ENCODE measurements at regions not wholly inside any gene's neighbourhood (a gene's known extent, or its start where the extent isn't known, plus 50 kb on each side); places are given as distances from the start of the nearest gene placed in this dataset.

DNA sequence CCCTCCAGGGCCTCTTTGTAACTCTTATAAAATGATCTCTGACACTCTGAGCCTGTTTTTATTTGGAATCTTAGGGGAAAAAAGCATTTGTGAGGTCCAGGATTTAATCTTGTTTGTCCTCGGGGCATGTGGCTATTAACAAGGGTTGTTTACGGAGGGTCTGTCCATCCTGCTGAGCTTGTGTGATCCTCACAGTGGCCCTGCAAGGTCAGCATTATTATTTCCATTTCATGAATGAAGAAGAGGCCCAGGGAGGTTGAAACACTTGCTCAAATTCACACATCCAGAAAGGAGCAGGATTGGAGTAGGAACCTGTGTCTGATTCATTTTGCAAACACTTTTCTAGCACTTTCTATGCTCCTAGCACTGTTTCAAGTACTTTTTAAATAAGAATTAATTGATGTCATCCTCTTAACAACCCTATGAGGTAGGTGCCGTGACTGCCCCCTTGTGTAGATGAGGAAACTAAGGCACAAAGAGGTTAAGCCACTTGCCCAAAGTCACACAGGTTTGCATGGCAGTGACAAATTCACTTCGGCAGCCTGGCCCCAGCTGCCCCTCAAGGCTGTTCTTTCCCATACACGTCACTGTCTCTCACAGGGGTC lies 178.9 kb downstream of the MIS18A start (continued):
- TF ChIP-seq, protein P1, sequence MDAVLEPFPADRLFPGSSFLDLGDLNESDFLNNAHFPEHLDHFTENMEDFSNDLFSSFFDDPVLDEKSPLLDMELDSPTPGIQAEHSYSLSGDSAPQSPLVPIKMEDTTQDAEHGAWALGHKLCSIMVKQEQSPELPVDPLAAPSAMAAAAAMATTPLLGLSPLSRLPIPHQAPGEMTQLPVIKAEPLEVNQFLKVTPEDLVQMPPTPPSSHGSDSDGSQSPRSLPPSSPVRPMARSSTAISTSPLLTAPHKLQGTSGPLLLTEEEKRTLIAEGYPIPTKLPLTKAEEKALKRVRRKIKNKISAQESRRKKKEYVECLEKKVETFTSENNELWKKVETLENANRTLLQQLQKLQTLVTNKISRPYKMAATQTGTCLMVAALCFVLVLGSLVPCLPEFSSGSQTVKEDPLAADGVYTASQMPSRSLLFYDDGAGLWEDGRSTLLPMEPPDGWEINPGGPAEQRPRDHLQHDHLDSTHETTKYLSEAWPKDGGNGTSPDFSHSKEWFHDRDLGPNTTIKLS (IDR thresholded peaks at IDR 0.05; ENCODE audit: borderline replicate concordance, low read depth), result no peak
- TF ChIP-seq POLR2B (IDR thresholded peaks at IDR 0.05; ENCODE audit: low read depth, partially characterized antibody), result no peak
- no peak for TF ChIP-seq ZNF586 (CRISPR knock-in tag; conservative IDR thresholded peaks at IDR 0.05)
- TF ChIP-seq, protein P2, sequence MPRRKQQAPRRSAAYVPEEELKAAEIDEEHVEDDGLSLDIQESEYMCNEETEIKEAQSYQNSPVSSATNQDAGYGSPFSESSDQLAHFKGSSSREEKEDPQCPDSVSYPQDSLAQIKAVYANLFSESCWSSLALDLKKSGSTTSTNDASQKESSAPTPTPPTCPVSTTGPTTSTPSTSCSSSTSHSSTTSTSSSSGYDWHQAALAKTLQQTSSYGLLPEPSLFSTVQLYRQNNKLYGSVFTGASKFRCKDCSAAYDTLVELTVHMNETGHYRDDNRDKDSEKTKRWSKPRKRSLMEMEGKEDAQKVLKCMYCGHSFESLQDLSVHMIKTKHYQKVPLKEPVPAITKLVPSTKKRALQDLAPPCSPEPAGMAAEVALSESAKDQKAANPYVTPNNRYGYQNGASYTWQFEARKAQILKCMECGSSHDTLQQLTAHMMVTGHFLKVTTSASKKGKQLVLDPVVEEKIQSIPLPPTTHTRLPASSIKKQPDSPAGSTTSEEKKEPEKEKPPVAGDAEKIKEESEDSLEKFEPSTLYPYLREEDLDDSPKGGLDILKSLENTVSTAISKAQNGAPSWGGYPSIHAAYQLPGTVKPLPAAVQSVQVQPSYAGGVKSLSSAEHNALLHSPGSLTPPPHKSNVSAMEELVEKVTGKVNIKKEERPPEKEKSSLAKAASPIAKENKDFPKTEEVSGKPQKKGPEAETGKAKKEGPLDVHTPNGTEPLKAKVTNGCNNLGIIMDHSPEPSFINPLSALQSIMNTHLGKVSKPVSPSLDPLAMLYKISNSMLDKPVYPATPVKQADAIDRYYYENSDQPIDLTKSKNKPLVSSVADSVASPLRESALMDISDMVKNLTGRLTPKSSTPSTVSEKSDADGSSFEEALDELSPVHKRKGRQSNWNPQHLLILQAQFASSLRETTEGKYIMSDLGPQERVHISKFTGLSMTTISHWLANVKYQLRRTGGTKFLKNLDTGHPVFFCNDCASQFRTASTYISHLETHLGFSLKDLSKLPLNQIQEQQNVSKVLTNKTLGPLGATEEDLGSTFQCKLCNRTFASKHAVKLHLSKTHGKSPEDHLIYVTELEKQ (CRISPR knock-in tag; IDR thresholded peaks at IDR 0.05), result no peak
- peak in 1 of 2 experiments; percentile 14; a peak in 1 of 4 replicates for TF ChIP-seq RAD21 (CRISPR knock-in tag; conservative IDR thresholded peaks at IDR 0.05 in 1 of 2, IDR thresholded peaks at IDR 0.05 in 1 of 2)
- TF ChIP-seq GTF2A2 (tag; IDR thresholded peaks at IDR 0.05), result no peak
- no peak for TF ChIP-seq CCNT2 (IDR thresholded peaks at IDR 0.05; ENCODE audit: borderline replicate concordance, extremely low read depth, insufficient read length, low read depth, low read length)
- 0 out of 2 replicates have a peak, but pooled peaks have one; percentile 17 for TF ChIP-seq MAFF (IDR thresholded peaks at IDR 0.05; ENCODE audit: low read length)
- no peak for TF ChIP-seq NCOA2 (IDR thresholded peaks at IDR 0.05; ENCODE audit: partially characterized antibody in 2 of 2)
- TF ChIP-seq, protein P3, sequence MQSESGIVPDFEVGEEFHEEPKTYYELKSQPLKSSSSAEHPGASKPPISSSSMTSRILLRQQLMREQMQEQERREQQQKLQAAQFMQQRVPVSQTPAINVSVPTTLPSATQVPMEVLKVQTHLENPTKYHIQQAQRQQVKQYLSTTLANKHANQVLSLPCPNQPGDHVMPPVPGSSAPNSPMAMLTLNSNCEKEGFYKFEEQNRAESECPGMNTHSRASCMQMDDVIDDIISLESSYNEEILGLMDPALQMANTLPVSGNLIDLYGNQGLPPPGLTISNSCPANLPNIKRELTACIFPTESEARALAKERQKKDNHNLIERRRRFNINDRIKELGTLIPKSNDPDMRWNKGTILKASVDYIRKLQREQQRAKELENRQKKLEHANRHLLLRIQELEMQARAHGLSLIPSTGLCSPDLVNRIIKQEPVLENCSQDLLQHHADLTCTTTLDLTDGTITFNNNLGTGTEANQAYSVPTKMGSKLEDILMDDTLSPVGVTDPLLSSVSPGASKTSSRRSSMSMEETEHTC (IDR thresholded peaks at IDR 0.05), result no peak
- TF ChIP-seq MAFK (IDR thresholded peaks at IDR 0.05; ENCODE audit: low read length), result peak; percentile 29; the same call in 1 of the 2 replicates
- TF ChIP-seq ZNF316 (IDR thresholded peaks at IDR 0.05), result 0 out of 2 replicates have a peak, but pooled peaks have one; percentile 33
- TF ChIP-seq ZNF644 (tag; IDR thresholded peaks at IDR 0.05; ENCODE audit: low read depth), result no peak
- no peak for TF ChIP-seq GTF2F1 (IDR thresholded peaks at IDR 0.05; ENCODE audit: low read depth, low read length)
